NT2/D1 (cell line): ENCODE measurements at regions not wholly inside any gene's neighbourhood (a gene's known extent, or its start where the extent isn't known, plus 50 kb on each side); places are given as distances from the start of the nearest gene placed in this dataset.

ENCODE experiments used
- SUZ12 ChIP-seq: IDR thresholded peaks from 2 replicates; pipeline ENCODE4 v1.6.1; 2011; ENCODE audit not compliant: insufficient read length, insufficient read depth; ENCODE audit errors: extremely low read depth
- YY1 ChIP-seq: IDR thresholded peaks from 2 replicates; pipeline ENCODE4 v1.6.1; 2011; ENCODE audit not compliant: insufficient read length, insufficient read depth
- ZNF274 ChIP-seq: IDR thresholded peaks from 2 replicates; pipeline ENCODE4 v1.6.1; 2011; ENCODE audit warnings: mild to moderate bottlenecking, low read depth, low read length

- TF ChIP-seq SUZ12 (no peak), YY1 (no peak), ZNF274 (no peak)
Observed at GRCh38 chr11:36729825-36730224, 131.8 kb upstream of the RAG2 start.
